Suprapubic skin (tissue), 3 donors: ENCODE measurements at regions not wholly inside any gene's neighbourhood (a gene's known extent, or its start where the extent isn't known, plus 50 kb on each side); places are given as distances from the start of the nearest gene placed in this dataset.

Experiments
- EP300 ChIP-seq: sonication (generic); formaldehyde crosslinking; IDR thresholded peaks from one replicate; pipeline ENCODE4 v1.6.1; 2017; ENCODE audit warnings: antibody characterized with exemption
- POLR2A ChIP-seq, 2 donors: fragments of 450-650 bp; IDR thresholded peaks; one replicate each; pipeline ENCODE4 v1.6.1; 2017; ENCODE audit warnings: antibody characterized with exemption in 2 of 2, mild to moderate bottlenecking in 2 of 2, moderate library complexity in 2 of 2
- TF ChIP-seq, protein P1 (sequence below), 2 donors: fragments of 200-600 bp in 1 of 2; fragments of 450-650 bp in 1 of 2; sonication (generic) in 1 of 2; IDR thresholded peaks; one replicate each; pipeline ENCODE4 v1.5.1; 2016 to 2019; ENCODE audit warnings: antibody characterized with exemption in 2 of 2, mild to moderate bottlenecking in 1 of 2, moderate library complexity in 1 of 2

DNA sequence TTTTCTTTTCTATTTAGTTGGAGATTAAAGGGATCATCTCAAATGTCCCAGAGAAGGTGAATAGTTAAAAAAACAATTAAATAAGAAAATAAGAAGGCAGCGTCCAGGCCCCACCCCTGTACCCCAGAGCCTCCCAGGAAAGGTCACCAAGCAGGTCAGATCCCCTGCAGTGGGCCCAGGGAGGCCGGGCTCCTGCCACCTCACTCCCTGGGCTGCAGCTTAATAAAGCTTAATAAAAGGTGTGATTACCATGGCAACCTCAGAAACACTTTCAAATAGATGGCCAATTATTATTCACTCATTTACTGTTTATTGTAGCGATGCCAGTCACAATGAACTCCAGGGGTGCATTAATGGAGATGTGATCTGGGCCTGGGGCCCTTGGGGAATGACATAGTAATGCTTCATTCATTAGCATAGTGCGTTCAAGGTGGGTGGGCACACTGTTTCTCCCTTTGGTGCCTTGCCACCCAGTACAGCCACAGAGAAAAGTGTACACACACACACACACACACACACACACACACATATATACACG, 386.2 kb downstream of the CADM1 start:
- TF ChIP-seq POLR2A (IDR thresholded peaks at IDR 0.05) (no peak), EP300 (no peak)
- TF ChIP-seq, protein P1, sequence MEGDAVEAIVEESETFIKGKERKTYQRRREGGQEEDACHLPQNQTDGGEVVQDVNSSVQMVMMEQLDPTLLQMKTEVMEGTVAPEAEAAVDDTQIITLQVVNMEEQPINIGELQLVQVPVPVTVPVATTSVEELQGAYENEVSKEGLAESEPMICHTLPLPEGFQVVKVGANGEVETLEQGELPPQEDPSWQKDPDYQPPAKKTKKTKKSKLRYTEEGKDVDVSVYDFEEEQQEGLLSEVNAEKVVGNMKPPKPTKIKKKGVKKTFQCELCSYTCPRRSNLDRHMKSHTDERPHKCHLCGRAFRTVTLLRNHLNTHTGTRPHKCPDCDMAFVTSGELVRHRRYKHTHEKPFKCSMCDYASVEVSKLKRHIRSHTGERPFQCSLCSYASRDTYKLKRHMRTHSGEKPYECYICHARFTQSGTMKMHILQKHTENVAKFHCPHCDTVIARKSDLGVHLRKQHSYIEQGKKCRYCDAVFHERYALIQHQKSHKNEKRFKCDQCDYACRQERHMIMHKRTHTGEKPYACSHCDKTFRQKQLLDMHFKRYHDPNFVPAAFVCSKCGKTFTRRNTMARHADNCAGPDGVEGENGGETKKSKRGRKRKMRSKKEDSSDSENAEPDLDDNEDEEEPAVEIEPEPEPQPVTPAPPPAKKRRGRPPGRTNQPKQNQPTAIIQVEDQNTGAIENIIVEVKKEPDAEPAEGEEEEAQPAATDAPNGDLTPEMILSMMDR (IDR thresholded peaks at IDR 0.05) = no peak
